ENCODE measurements at regions not wholly inside any gene's neighbourhood (a gene's known extent, or its start where the extent isn't known, plus 50 kb on each side); places are given as distances from the start of the nearest gene placed in this dataset.
"Not testable (repeated sequence)": the region's sequence is repeated elsewhere in the genome, so short reads cannot be mapped to it uniquely, and the experiment has no call there.

GRCh38 chr16:9345046-9345445 lies 253.6 kb downstream of the HAPSTR1 start:
- no peak for DNase-seq (ENCODE audit: low spot score)
- TF ChIP-seq, protein P1, sequence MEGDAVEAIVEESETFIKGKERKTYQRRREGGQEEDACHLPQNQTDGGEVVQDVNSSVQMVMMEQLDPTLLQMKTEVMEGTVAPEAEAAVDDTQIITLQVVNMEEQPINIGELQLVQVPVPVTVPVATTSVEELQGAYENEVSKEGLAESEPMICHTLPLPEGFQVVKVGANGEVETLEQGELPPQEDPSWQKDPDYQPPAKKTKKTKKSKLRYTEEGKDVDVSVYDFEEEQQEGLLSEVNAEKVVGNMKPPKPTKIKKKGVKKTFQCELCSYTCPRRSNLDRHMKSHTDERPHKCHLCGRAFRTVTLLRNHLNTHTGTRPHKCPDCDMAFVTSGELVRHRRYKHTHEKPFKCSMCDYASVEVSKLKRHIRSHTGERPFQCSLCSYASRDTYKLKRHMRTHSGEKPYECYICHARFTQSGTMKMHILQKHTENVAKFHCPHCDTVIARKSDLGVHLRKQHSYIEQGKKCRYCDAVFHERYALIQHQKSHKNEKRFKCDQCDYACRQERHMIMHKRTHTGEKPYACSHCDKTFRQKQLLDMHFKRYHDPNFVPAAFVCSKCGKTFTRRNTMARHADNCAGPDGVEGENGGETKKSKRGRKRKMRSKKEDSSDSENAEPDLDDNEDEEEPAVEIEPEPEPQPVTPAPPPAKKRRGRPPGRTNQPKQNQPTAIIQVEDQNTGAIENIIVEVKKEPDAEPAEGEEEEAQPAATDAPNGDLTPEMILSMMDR (IDR thresholded peaks at IDR 0.05; ENCODE audit: extremely low read depth, missing control alignments), result no peak

GRCh38 chr16:9345880-9346279 lies 254.4 kb downstream of the HAPSTR1 start:
- DNase-seq (ENCODE audit: low spot score), result no peak
- TF ChIP-seq, protein P1 (IDR thresholded peaks at IDR 0.05; ENCODE audit: extremely low read depth, missing control alignments), result no peak

- TF ChIP-seq, protein P1 (IDR thresholded peaks at IDR 0.05; ENCODE audit: extremely low read depth, missing control alignments), result no peak
- no peak for DNase-seq (ENCODE audit: low spot score)
Observed at GRCh38 chr16:9348912-9349311, 257.5 kb downstream of the HAPSTR1 start.

DNA sequence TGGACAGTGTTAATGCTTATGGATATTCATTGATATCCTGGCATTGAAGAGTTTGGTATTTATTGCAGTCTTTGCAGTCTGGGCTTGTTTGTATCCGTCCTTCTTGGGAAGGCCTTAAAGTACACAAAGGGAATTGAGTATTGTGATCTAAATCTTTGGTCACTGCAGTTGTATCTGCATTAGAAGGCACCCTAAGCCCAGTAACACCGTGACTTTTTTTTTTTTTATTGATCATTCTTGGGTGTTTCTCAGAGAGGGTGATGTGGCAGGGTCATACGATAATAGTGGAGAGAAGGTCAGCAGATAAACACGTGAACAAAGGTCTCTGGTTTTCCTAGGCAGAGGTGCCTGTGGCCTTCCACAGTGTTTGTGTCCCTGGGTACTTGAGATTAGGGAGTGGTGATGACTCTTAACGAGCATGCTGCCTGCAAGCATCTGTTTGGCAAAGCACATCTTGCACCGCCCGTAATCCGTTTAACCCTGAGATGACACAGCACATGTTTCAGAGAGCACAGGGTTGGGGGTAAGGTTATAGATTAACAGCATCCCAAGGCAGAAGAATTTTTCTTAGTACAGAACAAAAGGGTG lies 258.0 kb downstream of the HAPSTR1 start:
- DNase-seq (ENCODE audit: low spot score), result not testable (repeated sequence)

- DNase-seq (ENCODE audit: low spot score), result not testable (repeated sequence)
Observed at GRCh38 chr16:9350119-9350799, 258.8 kb downstream of the HAPSTR1 start.

- TF ChIP-seq, protein P1 (IDR thresholded peaks at IDR 0.05; ENCODE audit: extremely low read depth, missing control alignments), result no peak
- no peak for DNase-seq (ENCODE audit: low spot score)
Observed at GRCh38 chr16:9351440-9351839, 260.0 kb downstream of the HAPSTR1 start.

GRCh38 chr16:9351841-9352434 lies 260.5 kb downstream of the HAPSTR1 start:
- DNase-seq (ENCODE audit: low spot score), result no peak
- TF ChIP-seq, protein P1 (IDR thresholded peaks at IDR 0.05; ENCODE audit: extremely low read depth, missing control alignments), result no peak

GRCh38 chr16:9357829-9358228 lies 266.4 kb downstream of the HAPSTR1 start:
- TF ChIP-seq, protein P1 (IDR thresholded peaks at IDR 0.05; ENCODE audit: extremely low read depth, missing control alignments), result no peak
- DNase-seq (ENCODE audit: low spot score), result no peak

Data from GM20000 (cell line).